ENCODE measurements at regions not wholly inside any gene's neighbourhood (a gene's known extent, or its start where the extent isn't known, plus 50 kb on each side); places are given as distances from the start of the nearest gene placed in this dataset.

GRCh38 chr5:156053056-156053455 is 273.9 kb upstream of the SGCD start:
- no peaks in the 10 kb centered on the region for H3K9me3 ChIP-seq (replicated peaks; ENCODE audit: control insufficient read depth, insufficient read depth, low read length)
- no TSS peak for BruUV-seq (replicated peaks)
- H4K20me1 ChIP-seq (replicated peaks; ENCODE audit: control insufficient read depth, extremely low read depth, insufficient read depth, low read length), result no peaks in the 10 kb centered on the region
- no peak overlapping the region for H3K27ac ChIP-seq (ENCODE audit: insufficient read depth, low read depth, low read length)
- POLR2A ChIA-PET, result no interaction called here
- intact Hi-C loops (cut with micrococcal nuclease), result no loop called here
- H3K27me3 ChIP-seq (ENCODE audit: control insufficient read depth in 2 of 2, insufficient read depth in 2 of 2, low read length in 2 of 2), result no peaks in the 10 kb centered on the region
- H3K9me1 ChIP-seq (replicated peaks; ENCODE audit: control insufficient read depth, extremely low read depth, insufficient read depth, low read length), result no peaks in the 10 kb centered on the region
- TF ChIP-seq CTCF (IDR thresholded peaks at IDR 0.05; ENCODE audit: extremely low read depth in 1 of 2, insufficient read depth in 1 of 2, low read depth in 1 of 2, low read length in 2 of 2), result no peak
- no peak for TF ChIP-seq MAX (IDR thresholded peaks at IDR 0.05; ENCODE audit: insufficient read depth, insufficient read length)
- TF ChIP-seq FOS (IDR thresholded peaks at IDR 0.05; ENCODE audit: borderline replicate concordance, insufficient read depth, low read length), result no peak
- TF ChIP-seq GATA2 (IDR thresholded peaks at IDR 0.05; ENCODE audit: insufficient read depth, insufficient read length, low read depth, low read length), result no peak
- no peak for TF ChIP-seq POLR2A (IDR thresholded peaks at IDR 0.05; ENCODE audit: low read depth, low read length)
- no peak for TF ChIP-seq MYC (IDR thresholded peaks at IDR 0.05; ENCODE audit: low read depth, low read length)
- no peak for TF ChIP-seq EZH2 (IDR thresholded peaks at IDR 0.05; ENCODE audit: borderline replicate concordance, low read depth, low read length, severe bottlenecking)
- no peak for TF ChIP-seq JUN (IDR thresholded peaks at IDR 0.05; ENCODE audit: borderline replicate concordance, insufficient read depth, insufficient read length, low read depth)
- H2AFZ ChIP-seq (ENCODE audit: low read depth, low read length), result no peak overlapping the region
- H3K4me3 ChIP-seq (replicated peaks in 1 of 3; ENCODE audit: insufficient read depth in 1 of 3, low read depth in 1 of 3, low read length in 3 of 3), result no peak overlapping the region
- FAIRE-seq, result no peak
- CTCF ChIA-PET, result no interaction called here
- no peaks in the 10 kb centered on the region for H3K4me1 ChIP-seq (ENCODE audit: control insufficient read depth, extremely low read depth, insufficient read depth, low read length)
- no peak overlapping the region for H3K9ac ChIP-seq (replicated peaks; ENCODE audit: extremely low read depth, insufficient read depth, low read length)
- no peaks in the 10 kb centered on the region for H3K36me3 ChIP-seq (ENCODE audit: control insufficient read depth in 2 of 2, extremely low read depth in 1 of 2, insufficient read depth in 2 of 2, low read length in 2 of 2)
- no peak overlapping the region for H3K4me2 ChIP-seq (ENCODE audit: insufficient read depth, low read length)
- dilution Hi-C loops (cut with MboI; ENCODE audit: extremely low pct_ligation_motif_present, low sequenced_read_pairs), result no loop called here
- no peaks in the 10 kb centered on the region for H3K79me2 ChIP-seq (ENCODE audit: control insufficient read depth, insufficient read depth, low read length)
- no peak for DNase-seq (ENCODE audit: low read depth, low spot score)

All from endothelial cell of umbilical vein (primary cell).